ENCODE measurements at regions not wholly inside any gene's neighbourhood (a gene's known extent, or its start where the extent isn't known, plus 50 kb on each side); places are given as distances from the start of the nearest gene placed in this dataset.

DNA sequence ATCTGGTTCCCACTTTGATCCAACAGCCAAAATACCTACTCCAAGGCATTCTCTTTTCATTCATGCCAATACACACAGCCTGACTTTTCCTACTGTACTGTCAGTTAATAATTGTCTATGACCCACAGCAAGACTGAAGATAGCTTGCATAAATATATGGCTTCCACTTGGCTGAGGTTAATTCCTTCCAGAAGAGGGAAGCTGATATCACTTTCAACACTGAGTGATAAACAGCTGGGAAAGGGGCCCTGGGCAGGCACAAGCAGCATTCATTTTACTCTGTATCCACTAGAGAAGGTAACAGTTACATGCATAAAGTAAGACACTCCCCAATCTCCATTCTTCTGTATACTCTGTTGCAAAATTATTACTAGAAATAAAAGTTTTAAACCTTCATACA lies 200.2 kb upstream of the UGT8 start:
- H3K4me3 ChIP-seq (replicated peaks in 1 of 3; ENCODE audit: low read depth in 2 of 3, low read length in 3 of 3) = no peak overlapping the region
- no peaks in the 10 kb centered on the region for H3K36me3 ChIP-seq (replicated peaks in 1 of 2; ENCODE audit: control insufficient read depth in 1 of 2, insufficient read depth in 2 of 2, low read length in 2 of 2)
- no peak overlapping the region for H2AFZ ChIP-seq (ENCODE audit: insufficient read depth, low read depth, low read length, poor library complexity, severe bottlenecking)
- Mint-ChIP-seq H3K9me3 (peaks cover 0 to 2% (median 0%) of the 10 kb centered on the region in 7 donors), H3K27ac (no peak overlapping the region), H3K4me1 (no peaks in the 10 kb centered on the region), H3K27me3 (ENCODE audit: low read depth in 3 of 3) (no peaks in the 10 kb centered on the region), H3K36me3 (no peaks in the 10 kb centered on the region), H3K4me3 (no peak overlapping the region)
- intact Hi-C loops (cut with micrococcal nuclease) = no loop called here
- H3K4me1 ChIP-seq (ENCODE audit: control insufficient read depth in 1 of 2, insufficient read depth in 2 of 2, low read length in 2 of 2) = no peaks in the 10 kb centered on the region
- no peak overlapping the region for H3K4me2 ChIP-seq (replicated peaks; ENCODE audit: extremely low read depth, low read length, poor library complexity, severe bottlenecking)
- no peak overlapping the region for H3K9ac ChIP-seq (ENCODE audit: insufficient read depth, low read length, poor library complexity, severe bottlenecking)
- no peak for DNase-seq
- H3K9me3 ChIP-seq (replicated peaks in 1 of 2; ENCODE audit: control insufficient read depth in 1 of 2, insufficient read depth in 1 of 2, low read length in 2 of 2) = no peaks in the 10 kb centered on the region
- H4K20me1 ChIP-seq (ENCODE audit: insufficient read depth, low read length) = no peaks in the 10 kb centered on the region
- no peaks in the 10 kb centered on the region for H3K27me3 ChIP-seq (ENCODE audit: control insufficient read depth in 2 of 2, insufficient read depth in 2 of 2, low read length in 2 of 2)
- H3K79me2 ChIP-seq (ENCODE audit: insufficient read depth, low read length) = no peaks in the 10 kb centered on the region
- H3K27ac ChIP-seq (ENCODE audit: low read depth in 1 of 2, low read length in 2 of 2) = no peak overlapping the region
- TF ChIP-seq CTCF (IDR thresholded peaks at IDR 0.05) = no peak

DNA sequence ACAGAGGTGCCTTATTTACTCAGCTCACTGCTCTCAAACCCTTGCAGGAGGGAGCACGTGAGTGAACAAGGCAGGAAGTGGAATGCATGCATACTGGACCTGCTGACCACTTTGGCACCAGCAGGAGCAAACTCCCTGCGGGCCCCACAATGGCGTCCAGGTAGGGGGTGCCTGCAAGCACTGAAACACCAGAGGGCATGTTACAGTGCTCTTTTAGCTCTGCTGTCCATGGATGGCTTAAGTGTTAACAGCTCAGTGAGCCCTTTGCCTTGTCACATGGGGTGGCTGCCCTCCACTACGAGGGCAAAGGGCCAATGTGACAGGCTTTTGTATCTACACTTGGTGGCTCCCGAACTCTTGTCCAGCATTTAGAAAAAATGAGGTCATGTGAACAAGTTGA lies 199.5 kb upstream of the UGT8 start:
- H3K9me3 Mint-ChIP-seq = peaks cover 0 to 2% (median 0%) of the 10 kb centered on the region in 7 donors

More for the DNA sequence above, 199.5 kb upstream of the UGT8 start:
- Histone ChIP-seq H3K79me2 (ENCODE audit: insufficient read depth, low read length) (no peaks in the 10 kb centered on the region), H3K27ac (ENCODE audit: low read depth in 1 of 2, low read length in 2 of 2) (no peak overlapping the region), H2AFZ (ENCODE audit: insufficient read depth, low read depth, low read length, poor library complexity, severe bottlenecking) (no peak overlapping the region), H3K4me3 (replicated peaks in 1 of 3; ENCODE audit: low read depth in 2 of 3, low read length in 3 of 3) (no peak overlapping the region), H4K20me1 (ENCODE audit: insufficient read depth, low read length) (no peaks in the 10 kb centered on the region), H3K4me1 (ENCODE audit: control insufficient read depth in 1 of 2, insufficient read depth in 2 of 2, low read length in 2 of 2) (no peaks in the 10 kb centered on the region), H3K9me3 (replicated peaks in 1 of 2; ENCODE audit: control insufficient read depth in 1 of 2, insufficient read depth in 1 of 2, low read length in 2 of 2) (no peaks in the 10 kb centered on the region), H3K27me3 (ENCODE audit: control insufficient read depth in 2 of 2, insufficient read depth in 2 of 2, low read length in 2 of 2) (no peaks in the 10 kb centered on the region), H3K4me2 (replicated peaks; ENCODE audit: extremely low read depth, low read length, poor library complexity, severe bottlenecking) (no peak overlapping the region), H3K36me3 (replicated peaks in 1 of 2; ENCODE audit: control insufficient read depth in 1 of 2, insufficient read depth in 2 of 2, low read length in 2 of 2) (no peaks in the 10 kb centered on the region), H3K9ac (ENCODE audit: insufficient read depth, low read length, poor library complexity, severe bottlenecking) (no peak overlapping the region)
- no peak for TF ChIP-seq CTCF (IDR thresholded peaks at IDR 0.05)
- WGBS (ENCODE audit: insufficient coverage) = 82% methylated on average over 5 of the region's 5 CpGs
- H3K4me3 Mint-ChIP-seq = no peak overlapping the region
- H3K27me3 Mint-ChIP-seq (ENCODE audit: low read depth in 3 of 3) = no peaks in the 10 kb centered on the region
- DNase-seq = no peak
- no peak overlapping the region for H3K27ac Mint-ChIP-seq
- H3K4me1 Mint-ChIP-seq = no peaks in the 10 kb centered on the region
- H3K36me3 Mint-ChIP-seq = no peaks in the 10 kb centered on the region
- intact Hi-C loops (cut with micrococcal nuclease) = no loop called here

All from CD14-positive monocyte (primary cell).